GM13976 (cell line): ENCODE measurements at regions not wholly inside any gene's neighbourhood (a gene's known extent, or its start where the extent isn't known, plus 50 kb on each side); places are given as distances from the start of the nearest gene placed in this dataset.

Experiments used
- DNase-seq: peaks from one replicate; pipeline ENCODE4 v3.0.0; 2012; ENCODE audit warnings: low spot score
- in situ Hi-C: fragments of 300-500 bp; cut with MboI; formaldehyde crosslinking; loops from one replicate; pipeline ENCODE4 v1.12.0; 2022; ENCODE audit warnings: low sequenced_read_pairs, mixed read lengths, inconsistent platforms; ENCODE audit not compliant: unreplicated experiment
- TF ChIP-seq, protein P1 (sequence below): IDR thresholded peaks from 2 replicates; pipeline ENCODE4 v1.5.1; 2012; ENCODE audit warnings: borderline replicate concordance, mild to moderate bottlenecking; ENCODE audit not compliant: insufficient read depth; ENCODE audit errors: extremely low read depth, missing control alignments, control extremely low read depth

DNA sequence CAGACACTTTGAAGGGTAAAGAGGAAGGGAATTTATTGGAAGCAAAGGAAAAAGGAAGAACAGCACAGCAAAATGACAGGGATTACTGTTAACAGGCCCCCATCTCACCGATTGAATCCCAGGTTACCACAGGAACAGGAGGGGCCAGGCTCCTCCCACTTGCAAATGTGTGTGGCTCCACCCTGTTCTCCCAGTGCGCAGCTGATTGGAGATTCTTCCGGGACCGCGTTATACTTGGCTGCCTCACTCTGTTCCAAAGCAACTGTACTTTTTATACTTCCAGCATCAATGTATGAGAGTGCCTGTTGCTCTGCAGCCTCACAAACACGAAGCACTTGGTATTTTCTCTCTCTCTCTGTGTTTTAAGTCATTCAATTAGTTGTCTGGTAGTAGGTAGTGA is 273.6 kb upstream of the MDGA2 start:
- TF ChIP-seq, protein P1, sequence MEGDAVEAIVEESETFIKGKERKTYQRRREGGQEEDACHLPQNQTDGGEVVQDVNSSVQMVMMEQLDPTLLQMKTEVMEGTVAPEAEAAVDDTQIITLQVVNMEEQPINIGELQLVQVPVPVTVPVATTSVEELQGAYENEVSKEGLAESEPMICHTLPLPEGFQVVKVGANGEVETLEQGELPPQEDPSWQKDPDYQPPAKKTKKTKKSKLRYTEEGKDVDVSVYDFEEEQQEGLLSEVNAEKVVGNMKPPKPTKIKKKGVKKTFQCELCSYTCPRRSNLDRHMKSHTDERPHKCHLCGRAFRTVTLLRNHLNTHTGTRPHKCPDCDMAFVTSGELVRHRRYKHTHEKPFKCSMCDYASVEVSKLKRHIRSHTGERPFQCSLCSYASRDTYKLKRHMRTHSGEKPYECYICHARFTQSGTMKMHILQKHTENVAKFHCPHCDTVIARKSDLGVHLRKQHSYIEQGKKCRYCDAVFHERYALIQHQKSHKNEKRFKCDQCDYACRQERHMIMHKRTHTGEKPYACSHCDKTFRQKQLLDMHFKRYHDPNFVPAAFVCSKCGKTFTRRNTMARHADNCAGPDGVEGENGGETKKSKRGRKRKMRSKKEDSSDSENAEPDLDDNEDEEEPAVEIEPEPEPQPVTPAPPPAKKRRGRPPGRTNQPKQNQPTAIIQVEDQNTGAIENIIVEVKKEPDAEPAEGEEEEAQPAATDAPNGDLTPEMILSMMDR, result no peak
- in situ Hi-C loops, result no loop called here
- no peak for DNase-seq

DNA sequence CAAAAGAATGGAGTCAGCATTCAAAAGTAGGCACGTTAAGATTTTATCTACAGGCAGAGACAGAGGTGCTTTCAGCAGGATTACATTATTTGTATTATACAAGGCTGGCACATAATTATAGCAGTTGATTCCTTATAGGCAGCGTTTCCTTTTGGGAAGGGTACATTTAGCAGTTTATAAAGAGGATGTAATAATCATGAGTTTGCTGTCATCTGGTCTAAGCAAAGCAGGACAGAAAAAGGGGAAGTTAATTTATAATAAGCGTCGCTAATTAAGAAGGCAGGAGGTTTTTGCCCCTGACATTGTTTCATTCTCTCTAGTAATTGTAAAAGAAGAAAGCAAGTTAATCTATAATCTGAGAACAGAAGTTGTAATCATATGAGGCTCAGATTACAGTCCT is 259.9 kb upstream of the MDGA2 start:
- DNase-seq, result no peak
- TF ChIP-seq, protein P1, result no peak
- in situ Hi-C loops, result no loop called here

DNA sequence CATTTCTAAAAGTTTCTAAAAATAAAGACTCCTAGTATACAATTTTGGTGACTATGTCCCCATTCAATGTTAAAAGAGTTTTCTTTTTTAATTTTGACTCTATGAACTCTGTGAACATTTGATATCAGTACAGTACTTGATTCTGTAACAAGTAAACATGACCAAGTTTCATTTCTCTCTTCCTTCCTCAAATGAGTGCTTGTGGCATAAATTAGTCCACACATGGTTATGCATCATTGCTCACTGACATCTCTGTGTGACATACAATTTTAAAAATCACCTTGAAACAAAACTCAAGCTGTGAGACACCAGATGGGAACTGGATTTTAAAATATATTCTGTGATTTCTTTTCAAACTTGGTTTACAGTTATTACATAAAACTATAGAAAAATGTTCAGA is 253.9 kb upstream of the MDGA2 start:
- DNase-seq, result peak; percentile 18
- TF ChIP-seq, protein P1, result no peak
- in situ Hi-C loops, result no loop called here

DNA sequence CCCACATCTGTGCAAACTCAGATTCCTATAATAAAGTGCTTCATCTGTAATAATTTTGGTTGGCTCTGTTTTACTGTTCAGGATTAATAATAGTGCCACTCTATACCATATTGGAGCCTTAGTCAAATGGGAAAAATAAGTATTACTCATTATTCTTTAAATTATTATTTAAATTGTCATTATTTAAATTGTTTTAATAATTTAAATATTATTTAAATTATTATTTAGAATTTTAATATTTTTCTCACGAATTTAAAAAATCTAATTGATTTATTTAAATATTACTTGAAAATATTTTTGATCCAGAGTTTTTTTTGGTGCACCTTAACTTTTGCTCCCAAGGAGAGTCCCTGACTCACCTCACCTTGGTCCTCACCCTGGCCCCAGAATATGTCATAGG is 245.7 kb upstream of the MDGA2 start:
- no peak for DNase-seq
- in situ Hi-C loops, result no loop called here
- TF ChIP-seq, protein P1, result no peak

DNA sequence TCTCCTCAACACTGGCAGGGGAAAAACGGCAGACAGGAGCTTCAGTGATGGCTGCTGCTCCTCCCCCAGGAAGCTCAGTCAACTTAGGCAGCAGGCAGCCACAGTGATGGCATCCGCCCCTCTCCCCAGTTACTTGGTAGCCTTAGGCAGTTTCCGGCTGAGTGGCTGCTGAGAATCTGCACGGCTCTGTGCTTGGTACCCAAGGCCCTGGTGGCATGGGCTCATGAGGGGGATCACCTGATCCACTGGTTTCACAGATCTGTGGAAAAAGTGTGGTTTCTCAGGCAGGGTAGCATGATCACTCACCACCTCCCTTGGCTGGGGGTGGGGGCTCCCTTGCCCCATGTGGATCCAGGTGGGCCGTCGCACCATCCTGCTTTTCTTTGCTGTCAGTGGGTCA is 244.6 kb upstream of the MDGA2 start:
- DNase-seq, result no peak
- in situ Hi-C loops, result no loop called here
- TF ChIP-seq, protein P1, result no peak

DNA sequence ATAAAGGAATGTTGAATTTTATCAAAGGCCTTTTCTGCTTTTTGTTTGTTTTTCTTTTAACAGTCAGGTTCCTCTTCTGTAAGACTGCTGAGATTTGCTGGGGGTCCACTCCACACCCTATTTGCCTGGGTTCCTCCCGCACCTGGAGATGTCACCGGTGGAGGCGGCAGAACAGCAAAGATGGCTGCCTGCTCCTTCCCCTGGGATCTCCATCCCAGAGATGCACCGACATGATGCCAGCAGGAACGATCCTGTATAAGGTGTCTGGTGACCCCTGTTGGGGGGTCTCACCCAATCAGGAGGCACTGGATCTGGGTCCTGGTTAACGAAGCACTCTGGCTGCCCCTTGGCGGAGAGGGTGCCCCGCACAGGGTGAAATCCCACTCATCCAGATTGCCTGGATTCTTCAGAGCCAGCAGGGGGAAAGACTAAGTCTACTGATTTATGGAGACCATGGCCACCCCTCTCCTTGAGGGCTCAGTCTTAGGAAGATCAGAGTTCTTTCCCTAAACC is 244.0 kb upstream of the MDGA2 start:
- in situ Hi-C loops, result no loop called here
- TF ChIP-seq, protein P1, result no peak
- no peak for DNase-seq
